GM18870 (cell line): ENCODE measurements at regions not wholly inside any gene's neighbourhood (a gene's known extent, or its start where the extent isn't known, plus 50 kb on each side); places are given as distances from the start of the nearest gene placed in this dataset.

Experiments used
- ATAC-seq: cut with Tn5 transposase; IDR thresholded peaks from one replicate; pipeline ENCODE4 v1.9.1; 2021; ENCODE audit warnings: moderate library complexity; ENCODE audit not compliant: unreplicated experiment

DNA sequence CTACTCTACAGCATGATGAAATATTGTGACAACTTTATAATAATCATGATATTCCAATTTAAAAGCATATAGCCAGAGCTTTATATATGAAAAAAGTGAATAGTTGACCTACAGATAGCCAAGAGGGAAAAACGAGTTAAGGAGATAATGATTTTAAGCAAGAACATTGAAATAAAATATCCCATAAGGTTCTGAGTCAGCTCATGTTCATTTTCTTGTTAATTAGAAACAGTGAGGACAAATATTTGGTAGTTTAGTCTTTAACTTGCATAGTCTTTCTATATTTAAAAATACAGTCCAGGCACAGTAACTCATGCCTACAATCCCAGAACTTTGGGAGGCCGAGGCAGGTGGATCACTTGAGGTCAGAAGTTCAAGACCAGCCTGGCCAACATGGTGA, 55.8 kb upstream of the CDH6 start:
- ATAC-seq, result no peak

GRCh38 chr5:31135542-31135941, 57.9 kb upstream of the CDH6 start:
- no peak for ATAC-seq

DNA sequence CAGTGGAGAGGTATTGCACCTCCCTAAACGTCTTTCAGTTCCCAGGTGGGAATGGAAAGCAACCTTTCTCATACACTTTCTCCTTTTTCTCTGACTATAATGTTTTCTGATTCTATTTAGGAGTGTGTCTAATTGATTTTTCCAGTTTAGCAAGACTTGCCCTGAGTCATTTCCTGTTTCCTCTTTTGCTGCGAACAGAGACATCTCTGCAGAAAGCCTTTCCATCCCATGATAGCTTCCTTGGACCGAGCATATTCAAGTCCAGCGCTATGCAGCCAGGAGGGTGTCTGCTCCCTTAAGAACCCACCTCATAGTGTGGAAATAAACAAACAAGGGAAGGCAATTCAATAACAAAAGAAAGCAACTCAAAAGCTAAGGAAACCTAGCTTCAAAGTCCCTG, 60.0 kb upstream of the CDH6 start:
- no peak for ATAC-seq

DNA sequence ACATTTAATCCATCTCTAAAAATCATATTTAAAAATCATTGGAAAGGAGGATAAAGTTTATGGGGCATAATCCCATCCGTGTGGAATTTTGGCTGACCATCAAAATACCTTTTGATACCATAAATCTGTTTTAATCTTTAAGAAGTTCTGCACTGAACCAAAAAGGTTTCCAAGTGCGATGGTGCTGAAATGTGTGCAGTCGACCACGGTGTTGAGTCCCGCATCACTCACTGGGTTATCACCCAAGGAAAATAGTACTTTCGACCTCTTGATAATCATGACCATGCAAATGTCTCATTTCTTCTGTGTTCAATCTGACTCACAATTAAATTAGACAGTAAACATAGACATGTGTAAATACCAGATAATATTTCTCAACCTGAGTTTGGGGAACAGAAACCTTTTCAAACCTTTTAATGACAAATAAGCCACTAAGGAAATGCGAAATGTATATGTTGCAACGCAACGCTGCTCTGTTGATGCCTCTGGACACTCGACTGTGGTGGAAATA, 62.0 kb upstream of the CDH6 start:
- no peak for ATAC-seq

DNA sequence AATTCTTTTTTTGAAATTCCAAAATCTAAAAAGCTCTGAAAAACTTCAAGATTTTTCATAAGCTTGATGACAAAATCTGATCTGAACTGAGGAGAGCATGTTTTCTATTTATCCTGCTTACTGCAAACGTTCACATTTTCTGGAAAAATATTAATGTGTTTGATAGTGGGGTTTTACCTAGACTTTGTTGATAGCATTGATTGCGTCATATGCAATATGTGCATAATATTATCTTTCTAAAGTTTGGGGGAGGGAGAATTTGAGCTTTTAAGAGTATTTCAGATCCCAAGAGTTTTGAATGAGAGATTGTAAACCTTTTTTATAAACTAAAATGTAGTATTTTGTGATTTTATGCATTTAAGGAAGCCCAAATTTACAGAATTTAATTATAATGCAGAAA, 62.8 kb upstream of the CDH6 start:
- ATAC-seq, result no peak

DNA sequence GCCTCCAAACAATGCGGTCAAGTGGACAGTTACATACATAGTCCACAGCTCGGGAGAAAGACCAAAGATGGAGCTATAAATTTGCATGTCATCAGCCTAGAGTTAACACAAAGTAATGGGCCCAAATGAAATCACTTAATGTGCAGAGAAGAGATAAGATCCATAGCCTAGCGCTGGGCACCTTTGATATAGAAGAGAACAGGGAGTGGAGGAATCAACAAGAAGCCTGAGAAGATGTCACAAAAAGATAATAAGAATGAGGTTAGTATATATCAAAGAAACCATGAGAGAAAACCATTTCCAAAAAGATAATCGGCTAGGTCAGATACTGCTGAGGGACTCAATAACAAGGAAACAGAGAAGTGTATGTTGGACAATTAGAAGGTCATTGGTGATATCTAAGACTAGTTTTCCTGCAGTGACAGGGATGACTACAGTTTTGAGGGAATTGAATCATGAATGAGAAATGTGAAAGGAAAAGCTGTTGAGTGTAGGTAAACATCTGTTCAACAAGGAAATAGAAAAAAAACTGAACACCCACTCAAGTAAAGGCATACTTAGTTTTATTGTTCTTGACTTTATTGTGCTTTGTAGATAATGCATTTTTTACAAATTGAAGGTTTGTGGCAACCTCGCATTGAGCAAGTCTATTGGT, 68.7 kb upstream of the CDH6 start:
- no peak for ATAC-seq

- no peak for ATAC-seq
Measured at GRCh38 chr5:31124026-31124425, 69.5 kb upstream of the CDH6 start.

DNA sequence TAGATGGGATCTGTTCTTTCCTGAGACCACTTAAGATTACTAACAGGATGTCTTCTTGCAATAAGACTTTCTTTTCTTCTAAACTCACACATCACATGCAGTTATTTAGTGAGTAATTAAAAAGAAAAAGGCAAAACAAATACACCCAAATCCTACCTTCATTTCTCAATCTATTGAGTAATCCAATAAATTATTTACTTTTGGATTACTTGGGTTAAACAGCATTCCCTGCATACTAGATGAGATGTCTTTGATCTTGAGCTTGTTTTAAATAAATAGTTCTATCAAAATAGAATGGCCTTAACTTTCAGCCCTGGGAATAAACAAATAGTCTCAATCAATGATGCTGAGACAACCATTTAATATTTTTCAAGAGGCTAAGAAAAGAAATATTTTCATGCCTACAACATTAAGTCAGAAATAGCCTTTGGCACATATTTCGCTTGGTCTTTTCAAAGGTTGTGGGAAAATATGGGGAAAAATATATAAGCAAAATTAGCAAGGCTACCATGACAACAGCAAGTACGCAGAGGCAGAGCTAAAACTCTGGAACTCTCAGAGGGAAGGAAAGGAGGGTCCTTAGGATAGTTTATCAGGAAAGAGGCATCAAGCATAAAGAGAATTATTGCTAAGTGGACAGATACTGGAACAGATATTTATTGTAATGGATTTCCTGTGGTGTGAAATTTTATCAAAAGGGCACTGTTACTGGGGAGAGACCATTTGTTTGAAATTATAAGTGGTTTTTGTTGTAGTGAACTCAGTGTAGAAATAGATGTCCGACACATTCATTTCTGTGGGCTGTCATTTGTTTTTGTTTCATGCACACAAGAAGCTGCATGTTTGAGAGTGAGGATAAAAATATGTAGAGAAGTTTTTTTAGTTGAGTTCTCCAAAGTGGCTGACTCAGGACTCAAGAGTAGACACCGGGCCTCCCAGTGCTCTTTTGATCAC, 70.2 kb upstream of the CDH6 start:
- no peak for ATAC-seq

DNA sequence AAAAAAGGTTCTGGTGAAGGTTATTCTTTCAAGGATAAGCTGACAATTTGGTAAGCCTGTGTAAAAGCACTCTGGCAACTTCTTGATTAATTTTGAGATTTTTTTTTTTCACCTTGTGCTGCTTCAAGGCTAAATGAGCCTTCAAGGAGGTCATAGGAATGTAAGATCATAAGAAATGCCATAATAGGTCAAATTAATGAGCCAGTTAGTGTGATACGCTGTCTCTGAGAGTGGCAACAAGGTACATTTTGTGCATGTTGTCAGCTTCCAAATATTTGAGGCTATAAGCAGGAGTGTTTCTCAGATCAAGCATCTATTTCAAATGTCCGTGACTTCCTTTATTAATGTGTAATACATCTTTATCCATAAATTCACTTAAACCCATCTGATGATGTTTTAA, 72.3 kb upstream of the CDH6 start:
- ATAC-seq, result no peak

DNA sequence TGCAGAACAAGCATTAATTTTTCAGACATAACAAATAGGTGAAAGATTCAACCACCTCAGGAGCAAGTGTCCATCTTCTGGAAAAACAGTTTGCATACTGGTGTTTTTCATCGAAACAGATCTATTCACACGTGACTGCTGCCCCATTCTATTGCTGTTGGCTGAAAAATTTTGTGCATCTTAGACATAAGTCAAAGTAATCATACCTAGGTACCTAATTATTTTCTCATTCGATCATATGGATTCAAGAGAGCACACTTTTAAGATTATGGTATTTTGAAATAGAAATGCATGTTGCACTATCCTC, 72.9 kb upstream of the CDH6 start:
- ATAC-seq, result no peak

- no peak for ATAC-seq
Measured at GRCh38 chr5:31119938-31120641, 73.4 kb upstream of the CDH6 start.

GRCh38 chr5:31116466-31117031, 76.9 kb upstream of the CDH6 start:
- no peak for ATAC-seq

DNA sequence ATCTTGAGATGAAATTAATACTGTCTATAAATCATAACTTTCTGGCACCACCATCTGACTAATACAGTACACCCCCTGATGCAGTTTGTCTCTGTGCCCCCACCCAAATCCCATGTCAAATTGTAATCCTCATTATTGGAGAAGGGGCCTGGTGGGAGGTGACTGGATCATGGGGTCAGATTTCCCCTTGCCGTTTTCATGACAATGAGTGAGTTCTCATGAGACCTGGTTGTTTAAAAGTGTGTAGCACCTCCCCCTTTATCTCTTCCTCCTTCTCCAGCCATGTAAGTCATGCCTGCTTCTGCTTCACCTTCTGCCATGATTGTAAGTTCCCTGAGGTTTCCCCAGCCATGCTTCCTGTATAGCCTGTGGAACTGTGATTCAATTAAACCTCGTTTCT, 78.7 kb upstream of the CDH6 start:
- no peak for ATAC-seq

GRCh38 chr5:31113666-31114350, 79.7 kb upstream of the CDH6 start:
- no peak for ATAC-seq

- no peak for ATAC-seq
Measured at GRCh38 chr5:31113101-31113500, 80.4 kb upstream of the CDH6 start.

DNA sequence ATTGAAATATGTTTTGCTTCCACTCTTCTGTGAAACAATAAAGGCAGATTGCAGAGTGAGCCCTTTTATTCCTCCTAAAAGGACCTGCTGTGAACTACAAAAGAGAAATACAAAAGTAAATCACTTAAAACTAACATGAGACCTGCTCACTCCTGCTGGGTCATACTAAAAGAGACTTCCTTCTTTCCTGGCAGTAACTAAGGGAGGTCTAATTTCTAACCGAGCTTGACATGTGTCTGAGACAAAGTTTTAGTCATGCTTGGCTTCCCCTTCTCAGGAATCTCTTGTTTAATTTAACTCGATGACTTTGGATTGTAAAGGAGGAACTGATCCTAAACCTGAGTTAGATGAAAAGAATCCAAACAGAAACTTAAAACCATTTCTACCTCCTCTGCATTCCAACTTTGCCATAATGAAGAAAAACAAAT, 86.4 kb upstream of the CDH6 start:
- ATAC-seq, result no peak

GRCh38 chr5:31106691-31107090, 86.8 kb upstream of the CDH6 start:
- no peak for ATAC-seq

DNA sequence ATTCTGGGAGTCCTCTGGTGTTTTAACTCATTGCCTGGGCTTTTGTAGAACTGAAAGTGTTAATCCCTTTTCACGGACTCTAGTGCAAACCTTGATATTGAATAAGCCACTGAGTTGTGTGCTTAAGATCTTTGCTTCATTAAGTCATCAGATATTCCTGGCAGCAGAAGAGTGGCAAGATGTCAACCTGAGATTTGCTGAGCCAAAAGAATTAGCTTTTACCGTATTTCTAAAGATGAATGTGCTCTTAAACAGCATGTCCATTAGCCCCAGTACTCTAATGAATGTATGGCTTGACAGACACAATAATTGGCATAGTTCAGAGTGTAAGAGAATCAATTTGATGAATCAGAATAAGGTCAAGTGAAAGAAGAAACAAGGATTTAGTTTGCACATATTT, 87.2 kb upstream of the CDH6 start:
- ATAC-seq, result no peak

DNA sequence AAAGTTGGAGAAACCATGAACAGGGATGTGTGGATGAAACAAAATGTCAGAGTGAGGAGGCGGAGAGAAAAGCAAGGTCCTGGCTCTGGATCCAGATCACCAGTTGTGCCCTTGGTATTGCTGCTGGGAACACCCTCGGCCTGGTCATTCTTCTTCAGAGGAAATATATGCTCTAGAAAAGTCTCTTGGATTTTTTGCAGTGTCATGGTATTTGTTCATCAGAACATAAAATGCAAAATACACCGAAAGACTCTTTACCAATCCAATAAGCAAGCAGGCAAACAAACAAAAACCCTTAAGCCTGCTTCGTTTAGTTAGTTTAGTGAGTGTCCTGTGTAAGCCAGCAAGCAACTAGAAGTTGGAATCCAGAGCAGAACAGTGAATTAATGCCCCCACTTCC, 88.7 kb upstream of the CDH6 start:
- no peak for ATAC-seq

DNA sequence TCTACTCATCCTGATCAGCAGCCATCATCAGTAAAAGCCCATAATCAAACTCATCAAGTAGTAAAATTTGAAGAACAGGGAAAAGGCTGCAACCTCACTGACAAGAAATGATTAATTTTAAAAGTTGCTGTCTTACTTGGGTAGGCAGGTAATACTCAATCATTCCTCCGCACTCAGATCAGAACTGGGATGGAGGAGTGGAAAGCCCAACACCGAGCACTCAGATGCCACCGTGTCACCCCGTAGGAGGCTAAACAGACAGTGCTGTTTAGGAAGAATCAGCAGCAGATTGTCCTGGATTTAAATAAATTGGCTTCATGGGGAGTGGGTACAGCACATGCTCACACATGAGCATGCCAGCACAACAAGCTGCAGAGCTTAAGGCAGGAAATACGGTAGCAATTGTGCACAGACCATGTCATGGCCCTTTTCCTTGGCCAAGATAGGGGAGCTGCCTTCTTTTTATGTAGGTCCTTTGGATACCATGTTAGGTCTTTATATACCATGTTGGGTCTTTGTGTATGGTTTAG, 92.6 kb upstream of the CDH6 start:
- ATAC-seq, result no peak
